ENCODE measurements at regions not wholly inside any gene's neighbourhood (a gene's known extent, or its start where the extent isn't known, plus 50 kb on each side); places are given as distances from the start of the nearest gene placed in this dataset.
"Not testable (repeated sequence)": the region's sequence is repeated elsewhere in the genome, so short reads cannot be mapped to it uniquely, and the experiment has no call there.

- no peak for DNase-seq
Observed at GRCh38 chr13:50158385-50159165, 143.3 kb downstream of the KCNRG start.

- no peak for DNase-seq
Observed at GRCh38 chr13:50159607-50160006, 144.4 kb downstream of the KCNRG start.

- no peak for DNase-seq
Observed at GRCh38 chr13:50161052-50161451, 145.8 kb downstream of the KCNRG start.

GRCh38 chr13:50162001-50162400 is 146.8 kb downstream of the KCNRG start:
- no peak for DNase-seq

GRCh38 chr13:50162567-50162966 is 147.3 kb downstream of the KCNRG start:
- no peak for DNase-seq

GRCh38 chr13:50167224-50167947 is 152.1 kb downstream of the KCNRG start:
- no peak for DNase-seq

GRCh38 chr13:50167967-50168366 is 152.7 kb downstream of the KCNRG start:
- DNase-seq: no peak

GRCh38 chr13:50168786-50169185 is 153.5 kb downstream of the KCNRG start:
- DNase-seq: no peak

GRCh38 chr13:50170447-50171037 is 155.3 kb downstream of the KCNRG start:
- no peak for DNase-seq

- DNase-seq: no peak
Observed at GRCh38 chr13:50171590-50172282, 156.5 kb downstream of the KCNRG start.

- not testable (repeated sequence) for DNase-seq
Observed at GRCh38 chr13:50173045-50173444, 157.8 kb downstream of the KCNRG start.

- DNase-seq: no peak
Observed at GRCh38 chr13:50174630-50175029, 159.4 kb downstream of the KCNRG start.

- no peak for DNase-seq
Observed at GRCh38 chr13:50179977-50180376, 164.7 kb downstream of the KCNRG start.

- DNase-seq: not testable (repeated sequence)
Observed at GRCh38 chr13:50185769-50186763, 170.8 kb downstream of the KCNRG start.

GRCh38 chr13:50187352-50188029 is 172.2 kb downstream of the KCNRG start:
- no peak for DNase-seq

GRCh38 chr13:50188696-50189095 is 173.5 kb downstream of the KCNRG start:
- DNase-seq: no peak

- DNase-seq: no peak
Observed at GRCh38 chr13:50189450-50189849, 174.2 kb downstream of the KCNRG start.

GRCh38 chr13:50191004-50191403 is 175.8 kb downstream of the KCNRG start:
- DNase-seq: no peak

- no peak for DNase-seq
Observed at GRCh38 chr13:50192272-50192813, 177.1 kb downstream of the KCNRG start.

- DNase-seq: no peak
Observed at GRCh38 chr13:50195045-50195444, 179.8 kb downstream of the KCNRG start.

GRCh38 chr13:50196118-50196517 is 180.9 kb downstream of the KCNRG start:
- DNase-seq: no peak

Measured in activated T-cell treated with anti-CD3 and anti-CD28 coated beads for 4 hours (primary cell).